MM.1S (cell line): ENCODE measurements at regions not wholly inside any gene's neighbourhood (a gene's known extent, or its start where the extent isn't known, plus 50 kb on each side); places are given as distances from the start of the nearest gene placed in this dataset.

Source experiments
- EZH2 ChIP-seq: fragments of 300-600 bp; sonication (generic); optimal IDR thresholded peaks from 2 replicates; pipeline ENCODE3; 2017; ENCODE audit warnings: low read depth, mild to moderate bottlenecking, antibody characterized with exemption, low read length, mixed read lengths
- EZH2phosphoT487 ChIP-seq: fragments of 300-600 bp; sonication (generic); IDR thresholded peaks from 2 replicates; pipeline ENCODE4 v1.6.1; 2018; ENCODE audit warnings: antibody characterized with exemption, low read length
- TF ChIP-seq, protein P1 (sequence below): fragments of 300-600 bp; sonication (generic); IDR thresholded peaks from 2 replicates; pipeline ENCODE4 v1.5.1; 2016; ENCODE audit warnings: antibody characterized with exemption, low read length, mixed read lengths

DNA sequence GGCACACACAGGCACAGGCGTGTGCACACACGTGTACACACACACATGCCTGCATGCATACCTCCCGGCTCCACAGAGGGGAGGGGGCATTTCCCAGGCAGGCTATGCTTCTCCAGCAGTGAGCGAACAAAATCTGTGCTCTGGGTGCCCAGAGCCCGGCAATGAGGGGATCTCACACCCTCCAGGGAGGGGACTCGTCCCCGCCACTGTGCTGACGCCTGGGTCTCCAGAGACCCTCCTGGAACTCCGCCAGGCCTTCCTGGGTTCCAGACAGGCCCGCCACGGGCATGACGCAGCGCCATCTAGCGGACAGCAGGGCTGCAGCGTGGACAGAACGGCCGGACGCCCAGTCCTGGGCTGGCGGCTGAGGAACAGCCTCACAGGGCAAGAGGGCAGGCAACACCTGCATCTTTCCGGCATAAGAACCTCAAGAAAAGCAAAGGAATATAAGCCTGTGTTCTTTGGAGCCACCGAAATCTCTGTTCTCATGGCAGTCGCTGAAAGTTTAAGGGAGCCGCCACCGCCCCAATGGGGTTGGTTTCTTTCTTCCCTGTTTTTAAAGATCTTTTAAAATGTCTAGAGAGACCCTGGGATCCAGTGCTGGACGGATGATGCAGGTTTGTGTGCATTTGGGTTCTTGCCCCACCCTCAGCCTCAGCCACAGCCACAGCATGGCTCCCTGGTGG lies 135.6 kb upstream of the PPP1R26 start:
- TF ChIP-seq, protein P1, sequence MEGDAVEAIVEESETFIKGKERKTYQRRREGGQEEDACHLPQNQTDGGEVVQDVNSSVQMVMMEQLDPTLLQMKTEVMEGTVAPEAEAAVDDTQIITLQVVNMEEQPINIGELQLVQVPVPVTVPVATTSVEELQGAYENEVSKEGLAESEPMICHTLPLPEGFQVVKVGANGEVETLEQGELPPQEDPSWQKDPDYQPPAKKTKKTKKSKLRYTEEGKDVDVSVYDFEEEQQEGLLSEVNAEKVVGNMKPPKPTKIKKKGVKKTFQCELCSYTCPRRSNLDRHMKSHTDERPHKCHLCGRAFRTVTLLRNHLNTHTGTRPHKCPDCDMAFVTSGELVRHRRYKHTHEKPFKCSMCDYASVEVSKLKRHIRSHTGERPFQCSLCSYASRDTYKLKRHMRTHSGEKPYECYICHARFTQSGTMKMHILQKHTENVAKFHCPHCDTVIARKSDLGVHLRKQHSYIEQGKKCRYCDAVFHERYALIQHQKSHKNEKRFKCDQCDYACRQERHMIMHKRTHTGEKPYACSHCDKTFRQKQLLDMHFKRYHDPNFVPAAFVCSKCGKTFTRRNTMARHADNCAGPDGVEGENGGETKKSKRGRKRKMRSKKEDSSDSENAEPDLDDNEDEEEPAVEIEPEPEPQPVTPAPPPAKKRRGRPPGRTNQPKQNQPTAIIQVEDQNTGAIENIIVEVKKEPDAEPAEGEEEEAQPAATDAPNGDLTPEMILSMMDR: peak; percentile 92
- TF ChIP-seq EZH2 (no peak), EZH2phosphoT487 (no peak)
